MM.1S (cell line): ENCODE measurements at regions not wholly inside any gene's neighbourhood (a gene's known extent, or its start where the extent isn't known, plus 50 kb on each side); places are given as distances from the start of the nearest gene placed in this dataset.

Experiments used
- DNase-seq: peaks from one replicate; pipeline ENCODE4 v3.0.0-alpha.2; 2015
- H2AFZ ChIP-seq: fragments of 300-600 bp; sonication (generic); 2 replicates; pipeline ENCODE4 v1.6.0; 2016; ENCODE audit warnings: antibody characterized with exemption, low read length
- H3F3A ChIP-seq: fragments of 300-600 bp; sonication (generic); 2 replicates; pipeline ENCODE4 v1.6.1; 2016; ENCODE audit warnings: mild to moderate bottlenecking, antibody characterized with exemption, low read length, moderate library complexity, mixed read lengths; ENCODE audit not compliant: insufficient read depth
- H3K27ac ChIP-seq: fragments of 300-600 bp; sonication (generic); 2 replicates; pipeline ENCODE4 v1.5.1; 2016; ENCODE audit warnings: mild to moderate bottlenecking, low read length
- H3K27me3 ChIP-seq: fragments of 300-600 bp; sonication (generic); replicated peaks from 2 replicates; pipeline ENCODE4 v1.6.0; 2016; ENCODE audit warnings: low read length; ENCODE audit not compliant: insufficient read depth
- H3K36me3 ChIP-seq: fragments of 300-600 bp; sonication (generic); replicated peaks from 2 replicates; pipeline ENCODE4 v1.6.1; 2016; ENCODE audit warnings: mild to moderate bottlenecking, low read length, mixed read lengths; ENCODE audit not compliant: insufficient read depth
- H3K4me1 ChIP-seq: fragments of 300-600 bp; sonication (generic); 2 replicates; pipeline ENCODE4 v1.6.1; 2016; ENCODE audit warnings: low read length, mixed read lengths
- H3K4me2 ChIP-seq: fragments of 300-600 bp; sonication (generic); 2 replicates; pipeline ENCODE4 v1.6.0; 2016; ENCODE audit warnings: low read depth, low read length
- H3K4me3 ChIP-seq: fragments of 300-600 bp; sonication (generic); 2 replicates; pipeline ENCODE4 v1.5.1; 2016; ENCODE audit warnings: low read length, mixed read lengths
- H3K79me2 ChIP-seq: fragments of 300-600 bp; sonication (generic); 2 replicates; pipeline ENCODE4 v1.6.1; 2016; ENCODE audit warnings: mixed run types, low read length, mixed read lengths
- H3K9ac ChIP-seq: fragments of 300-600 bp; sonication (generic); 2 replicates; pipeline ENCODE4 v1.6.1; 2016; ENCODE audit warnings: low read length, mixed read lengths
- H3K9me2 ChIP-seq: fragments of 300-600 bp; sonication (generic); replicated peaks from 2 replicates; pipeline ENCODE4 v1.6.1; 2016; ENCODE audit warnings: mild to moderate bottlenecking, low read length, mixed read lengths; ENCODE audit not compliant: insufficient read depth
- H3K9me3 ChIP-seq: fragments of 300-600 bp; sonication (generic); replicated peaks from 2 replicates; pipeline ENCODE4 v1.6.1; 2016; ENCODE audit warnings: mild to moderate bottlenecking, low read length, mixed read lengths; ENCODE audit not compliant: insufficient read depth
- H4K20me1 ChIP-seq: fragments of 300-600 bp; sonication (generic); 2 replicates; pipeline ENCODE4 v1.6.1; 2016; ENCODE audit warnings: mild to moderate bottlenecking, low read length, moderate library complexity, mixed read lengths; ENCODE audit not compliant: insufficient read depth
- EZH2 ChIP-seq: fragments of 300-600 bp; sonication (generic); optimal IDR thresholded peaks from 2 replicates; pipeline ENCODE3; 2017; ENCODE audit warnings: low read depth, mild to moderate bottlenecking, antibody characterized with exemption, low read length, mixed read lengths
- EZH2phosphoT487 ChIP-seq: fragments of 300-600 bp; sonication (generic); IDR thresholded peaks from 2 replicates; pipeline ENCODE4 v1.6.1; 2018; ENCODE audit warnings: antibody characterized with exemption, low read length
- TF ChIP-seq, protein P1 (sequence below): fragments of 300-600 bp; sonication (generic); IDR thresholded peaks from 2 replicates; pipeline ENCODE4 v1.5.1; 2016; ENCODE audit warnings: antibody characterized with exemption, low read length, mixed read lengths

DNA sequence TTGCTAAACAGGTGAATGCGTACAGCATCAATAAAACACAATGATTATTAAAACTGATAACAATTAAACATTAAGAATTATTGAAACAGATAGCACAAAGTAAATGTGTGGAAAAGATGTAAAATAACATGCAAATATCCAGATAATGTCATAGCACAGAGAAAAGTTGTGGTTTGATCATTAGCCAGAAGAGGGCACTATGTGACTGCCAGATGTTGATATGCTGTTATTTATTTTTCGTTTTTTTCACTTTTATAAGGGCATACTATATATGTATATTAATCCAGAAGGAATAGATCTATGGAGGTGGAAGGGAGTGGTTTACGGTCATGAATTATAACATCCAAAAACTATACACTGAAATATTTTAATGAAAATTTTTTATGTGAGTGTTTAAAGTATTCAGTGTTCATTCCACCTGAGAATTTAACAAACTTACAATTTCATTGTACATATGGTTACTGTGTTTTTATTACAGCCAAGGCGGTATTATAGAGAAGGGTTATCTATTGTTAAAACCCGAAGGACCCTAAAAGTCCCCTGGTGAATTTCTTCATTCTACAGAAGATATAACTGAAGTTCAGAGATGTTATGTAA, 211.9 kb upstream of the UGT8 start:
- no peak for TF ChIP-seq EZH2phosphoT487
- TF ChIP-seq EZH2 = no peak
- TF ChIP-seq, protein P1, sequence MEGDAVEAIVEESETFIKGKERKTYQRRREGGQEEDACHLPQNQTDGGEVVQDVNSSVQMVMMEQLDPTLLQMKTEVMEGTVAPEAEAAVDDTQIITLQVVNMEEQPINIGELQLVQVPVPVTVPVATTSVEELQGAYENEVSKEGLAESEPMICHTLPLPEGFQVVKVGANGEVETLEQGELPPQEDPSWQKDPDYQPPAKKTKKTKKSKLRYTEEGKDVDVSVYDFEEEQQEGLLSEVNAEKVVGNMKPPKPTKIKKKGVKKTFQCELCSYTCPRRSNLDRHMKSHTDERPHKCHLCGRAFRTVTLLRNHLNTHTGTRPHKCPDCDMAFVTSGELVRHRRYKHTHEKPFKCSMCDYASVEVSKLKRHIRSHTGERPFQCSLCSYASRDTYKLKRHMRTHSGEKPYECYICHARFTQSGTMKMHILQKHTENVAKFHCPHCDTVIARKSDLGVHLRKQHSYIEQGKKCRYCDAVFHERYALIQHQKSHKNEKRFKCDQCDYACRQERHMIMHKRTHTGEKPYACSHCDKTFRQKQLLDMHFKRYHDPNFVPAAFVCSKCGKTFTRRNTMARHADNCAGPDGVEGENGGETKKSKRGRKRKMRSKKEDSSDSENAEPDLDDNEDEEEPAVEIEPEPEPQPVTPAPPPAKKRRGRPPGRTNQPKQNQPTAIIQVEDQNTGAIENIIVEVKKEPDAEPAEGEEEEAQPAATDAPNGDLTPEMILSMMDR = peak; percentile 73

DNA sequence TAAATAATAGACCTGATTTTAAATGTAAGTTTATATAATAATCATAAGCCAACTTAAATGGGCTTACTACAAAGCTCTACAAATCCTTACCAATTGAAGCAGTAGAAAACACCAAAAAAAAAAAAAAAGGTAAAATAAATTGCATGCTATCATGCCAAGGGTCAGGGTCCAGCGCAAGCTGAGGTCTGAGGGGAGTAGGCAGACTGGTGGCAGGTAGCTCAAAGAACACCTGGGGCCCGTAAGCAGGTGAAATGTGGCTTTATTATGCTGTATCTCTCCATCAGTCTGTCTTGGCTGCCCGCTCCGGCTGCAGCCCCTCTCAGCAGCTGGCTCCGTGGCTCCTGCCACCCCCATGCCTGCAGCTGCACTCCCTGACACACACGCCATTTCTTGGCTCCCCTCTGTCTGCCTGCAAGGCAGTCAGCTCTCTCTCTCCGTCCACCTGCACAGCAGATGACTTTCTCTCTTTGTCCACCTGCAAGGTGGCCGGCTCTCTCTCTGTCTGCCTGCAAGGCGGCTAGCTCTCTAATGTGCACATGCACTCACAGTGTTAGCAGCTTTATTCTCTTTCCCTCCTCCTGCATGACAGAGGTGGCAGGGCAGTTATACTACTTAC, 209.4 kb upstream of the UGT8 start:
- Histone ChIP-seq H3K27ac (no peak overlapping the region), H3K9me3 (no peaks in the 10 kb centered on the region), H3K27me3 (no peaks in the 10 kb centered on the region), H3K79me2 (no peaks in the 10 kb centered on the region), H2AFZ (no peak overlapping the region), H3K9me2 (no peaks in the 10 kb centered on the region), H3K9ac (no peak overlapping the region), H4K20me1 (no peaks in the 10 kb centered on the region), H3K4me1 (no peaks in the 10 kb centered on the region), H3K4me3 (no peak overlapping the region), H3K4me2 (no peak overlapping the region), H3K36me3 (no peaks in the 10 kb centered on the region), H3F3A (no peaks in the 10 kb centered on the region)
- TF ChIP-seq EZH2phosphoT487 (no peak), EZH2 (no peak)
- TF ChIP-seq, protein P1 = no peak
- DNase-seq = no peak

More for the DNA sequence above, 211.9 kb upstream of the UGT8 start:
- Histone ChIP-seq H4K20me1 (no peaks in the 10 kb centered on the region), H3K27ac (no peak overlapping the region), H3K4me2 (no peak overlapping the region), H3K4me1 (no peaks in the 10 kb centered on the region), H3K9me3 (no peaks in the 10 kb centered on the region), H3K9ac (no peak overlapping the region), H3K27me3 (no peaks in the 10 kb centered on the region), H3K36me3 (no peaks in the 10 kb centered on the region), H3K4me3 (no peak overlapping the region), H2AFZ (no peak overlapping the region), H3K9me2 (no peaks in the 10 kb centered on the region), H3F3A (no peaks in the 10 kb centered on the region), H3K79me2 (no peaks in the 10 kb centered on the region)
- DNase-seq = peak; percentile 26

DNA sequence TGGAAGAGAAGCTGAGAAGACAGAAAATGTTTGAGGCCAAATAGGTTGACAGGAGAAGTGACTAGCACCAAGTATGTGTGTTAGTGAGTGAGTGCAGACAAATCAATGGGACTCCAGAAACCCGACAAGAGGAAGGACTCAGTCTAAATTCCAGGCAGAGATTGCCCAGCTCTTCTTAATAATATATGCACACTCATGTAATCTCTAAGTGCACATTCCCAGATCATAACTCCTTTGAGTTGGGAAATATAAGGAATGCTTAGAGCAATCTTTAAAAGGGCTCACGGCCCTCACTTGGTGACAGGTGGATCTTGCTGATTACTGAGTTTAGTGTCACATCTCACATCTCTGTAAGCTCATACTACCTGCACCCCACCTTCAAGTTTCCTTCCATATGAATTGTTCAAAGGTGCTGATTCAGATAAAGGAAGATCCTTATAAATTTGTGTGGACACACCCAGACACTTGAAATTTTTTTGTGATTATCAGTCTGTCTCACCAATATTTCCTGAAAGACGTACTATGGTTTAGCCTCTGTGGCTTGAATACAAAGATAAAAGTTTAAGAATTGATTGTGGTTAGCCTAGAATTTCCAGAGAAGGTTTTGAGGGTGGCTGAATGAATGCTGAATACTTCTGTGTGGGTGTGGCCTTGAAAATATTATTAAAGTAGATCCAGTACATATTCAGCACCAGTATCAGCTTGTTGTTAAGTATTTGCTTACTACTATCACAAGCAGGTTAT, 205.1 kb upstream of the UGT8 start:
- Histone ChIP-seq H3K27ac (no peak overlapping the region), H3K4me1 (no peaks in the 10 kb centered on the region), H2AFZ (no peak overlapping the region), H3K9ac (no peak overlapping the region), H4K20me1 (no peaks in the 10 kb centered on the region), H3F3A (no peaks in the 10 kb centered on the region), H3K9me2 (no peaks in the 10 kb centered on the region), H3K4me3 (no peak overlapping the region), H3K9me3 (no peaks in the 10 kb centered on the region), H3K36me3 (no peaks in the 10 kb centered on the region), H3K79me2 (no peaks in the 10 kb centered on the region), H3K27me3 (no peaks in the 10 kb centered on the region), H3K4me2 (no peak overlapping the region)
- no peak for DNase-seq
- TF ChIP-seq EZH2 = no peak
- no peak for TF ChIP-seq EZH2phosphoT487
- TF ChIP-seq, protein P1 = no peak
